Esophagus muscularis mucosa (tissue), 4 donors: ENCODE measurements at regions not wholly inside any gene's neighbourhood (a gene's known extent, or its start where the extent isn't known, plus 50 kb on each side); places are given as distances from the start of the nearest gene placed in this dataset.

Source experiments
- CTCF ChIP-seq, 3 experiments: fragments of 200-600 bp in 2 of 3; fragments of 450-650 bp in 1 of 3; sonication (generic) in 2 of 3; IDR thresholded peaks; one replicate each; pipeline ENCODE4 v1.5.1; 2017 to 2019; ENCODE audit warnings: antibody characterized with exemption in 3 of 3, mild to moderate bottlenecking in 2 of 3, moderate library complexity in 1 of 3
- EP300 ChIP-seq: sonication (generic); formaldehyde crosslinking; IDR thresholded peaks from one replicate; pipeline ENCODE4 v1.6.1; 2017; ENCODE audit warnings: antibody characterized with exemption
- POLR2A ChIP-seq: fragments of 450-650 bp; IDR thresholded peaks from one replicate; pipeline ENCODE4 v1.6.1; 2017; ENCODE audit warnings: antibody characterized with exemption, moderate library complexity, mild to moderate bottlenecking, low read depth
- POLR2AphosphoS5 ChIP-seq, 2 donors: sonication (generic); formaldehyde crosslinking; IDR thresholded peaks; one replicate each; pipeline ENCODE4 v1.6.1; 2017; ENCODE audit warnings: antibody characterized with exemption in 2 of 2

GRCh38 chr12:23083267-23083666 lies 458.3 kb downstream of the ETNK1 start:
- no peak for TF ChIP-seq POLR2A
- no peak for TF ChIP-seq CTCF (IDR thresholded peaks at IDR 0.05)
- TF ChIP-seq POLR2AphosphoS5 (IDR thresholded peaks at IDR 0.05), result no peak
- TF ChIP-seq EP300, result no peak
